ENCODE measurements at regions not wholly inside any gene's neighbourhood (a gene's known extent, or its start where the extent isn't known, plus 50 kb on each side); places are given as distances from the start of the nearest gene placed in this dataset.

GRCh38 chr12:30187426-30187825, 403.7 kb upstream of the TMTC1 start:
- Histone ChIP-seq H3K27ac (ENCODE audit: control insufficient read depth, insufficient read depth, low read length) (no peak overlapping the region), H3K79me2 (ENCODE audit: control insufficient read depth, insufficient read depth, low read length) (no peaks in the 10 kb centered on the region), H3K27me3 (ENCODE audit: control insufficient read depth, extremely low read depth, insufficient read depth, low read length) (no peaks in the 10 kb centered on the region), H3K9me3 (ENCODE audit: control insufficient read depth, low read depth, low read length) (no peaks in the 10 kb centered on the region), H3K4me1 (ENCODE audit: control insufficient read depth, extremely low read depth, insufficient read depth, low read length) (no peaks in the 10 kb centered on the region), H2AFZ (ENCODE audit: control insufficient read depth, low read length) (no peak overlapping the region), H4K20me1 (ENCODE audit: control insufficient read depth, extremely low read depth, insufficient read depth, low read length) (no peaks in the 10 kb centered on the region), H3K9ac (ENCODE audit: control insufficient read depth, extremely low read depth, insufficient read depth, low read length) (no peak overlapping the region), H3K36me3 (ENCODE audit: control insufficient read depth in 2 of 2, extremely low read depth in 1 of 2, insufficient read depth in 2 of 2, low read length in 2 of 2) (no peaks in the 10 kb centered on the region), H3K4me2 (ENCODE audit: control insufficient read depth, extremely low read depth, insufficient read depth, low read depth, low read length) (no peak overlapping the region), H3K4me3 (ENCODE audit: control insufficient read depth in 2 of 3, extremely low read depth in 1 of 3, insufficient read depth in 2 of 3, low read depth in 1 of 3, low read length in 3 of 3) (no peak overlapping the region), H3K9me1 (ENCODE audit: control insufficient read depth, extremely low read depth, insufficient read depth, low read length) (no peaks in the 10 kb centered on the region)
- dilution Hi-C loops (cut with MboI; ENCODE audit: extremely low pct_ligation_motif_present, low sequenced_read_pairs), result no loop called here
- FAIRE-seq, result no peak
- no peak for DNase-seq (ENCODE audit: low read depth, low spot score)
- TF ChIP-seq EZH2 (IDR thresholded peaks at IDR 0.05; ENCODE audit: low read length) (no peak), CTCF (optimal IDR thresholded peaks at IDR 0.05 in 1 of 3, IDR thresholded peaks at IDR 0.05 in 1 of 3, conservative IDR thresholded peaks at IDR 0.05 in 1 of 3; ENCODE audit: extremely low read depth in 1 of 3, insufficient read depth in 2 of 3, low read length in 3 of 3) (no peak)

GRCh38 chr12:30181334-30181733, 397.6 kb upstream of the TMTC1 start:
- Histone ChIP-seq H3K4me1 (ENCODE audit: control insufficient read depth, extremely low read depth, insufficient read depth, low read length) (no peaks in the 10 kb centered on the region), H3K79me2 (ENCODE audit: control insufficient read depth, insufficient read depth, low read length) (no peaks in the 10 kb centered on the region)

More at GRCh38 chr12:30181334-30181733, 397.6 kb upstream of the TMTC1 start:
- Histone ChIP-seq H3K27ac (ENCODE audit: control insufficient read depth, insufficient read depth, low read length) (no peak overlapping the region), H4K20me1 (ENCODE audit: control insufficient read depth, extremely low read depth, insufficient read depth, low read length) (no peaks in the 10 kb centered on the region), H3K4me2 (ENCODE audit: control insufficient read depth, extremely low read depth, insufficient read depth, low read depth, low read length) (no peak overlapping the region), H3K4me3 (ENCODE audit: control insufficient read depth in 2 of 3, extremely low read depth in 1 of 3, insufficient read depth in 2 of 3, low read depth in 1 of 3, low read length in 3 of 3) (no peak overlapping the region), H3K9me1 (ENCODE audit: control insufficient read depth, extremely low read depth, insufficient read depth, low read length) (no peaks in the 10 kb centered on the region), H3K36me3 (ENCODE audit: control insufficient read depth in 2 of 2, extremely low read depth in 1 of 2, insufficient read depth in 2 of 2, low read length in 2 of 2) (no peaks in the 10 kb centered on the region), H3K9ac (ENCODE audit: control insufficient read depth, extremely low read depth, insufficient read depth, low read length) (no peak overlapping the region), H3K9me3 (ENCODE audit: control insufficient read depth, low read depth, low read length) (no peaks in the 10 kb centered on the region), H2AFZ (ENCODE audit: control insufficient read depth, low read length) (no peak overlapping the region), H3K27me3 (ENCODE audit: control insufficient read depth, extremely low read depth, insufficient read depth, low read length) (peaks cover 3% of the 10 kb centered on the region)
- DNase-seq (ENCODE audit: low read depth, low spot score) (no peak), FAIRE-seq (no peak)
- TF ChIP-seq EZH2 (IDR thresholded peaks at IDR 0.05; ENCODE audit: low read length) (no peak), CTCF (optimal IDR thresholded peaks at IDR 0.05 in 1 of 3, IDR thresholded peaks at IDR 0.05 in 1 of 3, conservative IDR thresholded peaks at IDR 0.05 in 1 of 3; ENCODE audit: extremely low read depth in 1 of 3, insufficient read depth in 2 of 3, low read length in 3 of 3) (no peak)
- dilution Hi-C loops (cut with MboI; ENCODE audit: extremely low pct_ligation_motif_present, low sequenced_read_pairs), result no loop called here

Measured in keratinocyte (primary cell).